Fibroblast of lung (primary cell): ENCODE measurements at regions not wholly inside any gene's neighbourhood (a gene's known extent, or its start where the extent isn't known, plus 50 kb on each side); places are given as distances from the start of the nearest gene placed in this dataset.

ENCODE experiments used
- DNase-seq, 2 donors: peaks; one replicate each; pipeline versions ENCODE4 v3.0.0 to v3.0.0-alpha.2; 2010; ENCODE audit warnings: low read depth in 2 of 2
- H2AFZ ChIP-seq: 2 replicates; pipeline ENCODE4 v1.5.1; 2012; ENCODE audit warnings: low read length, control low read depth, inconsistent platforms
- H3K27ac ChIP-seq: 2 replicates; pipeline ENCODE4 v1.5.1; 2011; ENCODE audit warnings: low read length, control low read depth; ENCODE audit not compliant: insufficient read depth
- H3K27me3 ChIP-seq: 2 replicates; pipeline ENCODE4 v1.5.1; 2011; ENCODE audit warnings: mild to moderate bottlenecking, low read length; ENCODE audit not compliant: control insufficient read depth, insufficient read depth
- H3K36me3 ChIP-seq: 2 replicates; pipeline ENCODE4 v1.5.1; 2011; ENCODE audit warnings: low read length; ENCODE audit not compliant: control insufficient read depth, insufficient read depth
- H3K4me1 ChIP-seq: 2 replicates; pipeline ENCODE4 v1.5.1; 2011; ENCODE audit warnings: low read length; ENCODE audit not compliant: control insufficient read depth, insufficient read depth; ENCODE audit errors: extremely low read depth
- H3K4me2 ChIP-seq: 2 replicates; pipeline ENCODE4 v1.5.1; 2011; ENCODE audit warnings: low read length, control low read depth; ENCODE audit not compliant: insufficient read depth; ENCODE audit errors: extremely low read depth
- H3K4me3 ChIP-seq, 4 experiments: fragments of 200-600 bp in 1 of 4; sonication (generic) in 1 of 4; replicated peaks in 1 of 4; 2 replicates each; pipeline ENCODE4 v1.5.1; 2011 to 2016; ENCODE audit warnings: low read length in 4 of 4, low read depth in 3 of 4, mild to moderate bottlenecking in 3 of 4, control low read depth in 2 of 4, inconsistent platforms in 1 of 4, mixed read lengths in 1 of 4; ENCODE audit not compliant: insufficient read depth in 1 of 4; ENCODE audit errors: control extremely low read depth in 1 of 4
- H3K79me2 ChIP-seq: 2 replicates; pipeline ENCODE4 v1.5.1; 2012; ENCODE audit warnings: mild to moderate bottlenecking, low read length, inconsistent platforms; ENCODE audit not compliant: control insufficient read depth, insufficient read depth
- H3K9ac ChIP-seq: 2 replicates; pipeline ENCODE4 v1.5.1; 2011; ENCODE audit warnings: mild to moderate bottlenecking, low read length, control low read depth; ENCODE audit not compliant: insufficient read depth
- H3K9me3 ChIP-seq: 2 replicates; pipeline ENCODE4 v1.5.1; 2012; ENCODE audit warnings: low read depth, low read length; ENCODE audit not compliant: control insufficient read depth, insufficient read depth
- H4K20me1 ChIP-seq: 2 replicates; pipeline ENCODE4 v1.5.1; 2011; ENCODE audit warnings: low read length; ENCODE audit not compliant: control insufficient read depth, insufficient read depth; ENCODE audit errors: extremely low read depth
- EZH2 ChIP-seq: IDR thresholded peaks from 2 replicates; pipeline ENCODE4 v1.5.1; 2012; ENCODE audit warnings: low read length, control low read depth, mild to moderate bottlenecking; ENCODE audit errors: missing control alignments
- TF ChIP-seq, protein P1 (sequence below), 2 donors: IDR thresholded peaks in 1 of 2; conservative IDR thresholded peaks in 1 of 2; 1 replicate in 1 of 2; 2 replicates in 1 of 2; pipeline ENCODE4 v1.5.1; 2011 to 2012; ENCODE audit warnings: low read length in 2 of 2, control low read depth in 1 of 2, inconsistent platforms in 1 of 2, low read depth in 1 of 2, mild to moderate bottlenecking in 1 of 2

DNA sequence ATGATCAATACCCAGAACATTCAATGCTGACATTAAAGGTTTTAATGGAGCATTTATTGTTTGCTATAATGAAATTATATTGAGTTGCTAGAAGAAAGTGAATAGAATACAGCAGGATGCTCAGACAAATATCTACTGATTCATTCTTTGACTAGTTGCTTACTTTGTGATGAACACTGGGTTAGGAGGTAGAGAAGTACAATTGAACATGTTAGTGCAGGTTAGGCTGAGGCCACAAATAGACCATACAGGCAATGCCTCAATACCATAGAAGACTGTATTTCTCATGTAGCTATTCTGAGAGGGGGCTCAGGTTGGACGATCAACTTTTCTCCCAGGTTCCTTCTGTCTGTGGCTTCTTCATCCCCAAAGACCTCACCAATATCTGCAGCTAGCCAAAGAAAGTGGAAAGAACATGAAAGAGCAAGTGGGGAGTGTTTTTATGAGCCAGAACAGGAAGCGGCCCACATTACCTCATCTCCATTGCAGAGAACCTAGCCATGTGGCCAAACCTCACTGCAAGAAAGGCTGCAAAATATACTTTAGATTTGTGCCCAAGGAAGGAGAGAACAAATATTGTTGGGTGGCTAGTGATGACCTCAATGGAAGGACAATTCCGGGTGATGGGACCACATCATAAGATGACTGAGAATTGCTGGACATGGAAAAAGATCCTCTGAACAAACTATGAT is 180.3 kb upstream of the GATB start:
- TF ChIP-seq EZH2: no peak
- TF ChIP-seq, protein P1, sequence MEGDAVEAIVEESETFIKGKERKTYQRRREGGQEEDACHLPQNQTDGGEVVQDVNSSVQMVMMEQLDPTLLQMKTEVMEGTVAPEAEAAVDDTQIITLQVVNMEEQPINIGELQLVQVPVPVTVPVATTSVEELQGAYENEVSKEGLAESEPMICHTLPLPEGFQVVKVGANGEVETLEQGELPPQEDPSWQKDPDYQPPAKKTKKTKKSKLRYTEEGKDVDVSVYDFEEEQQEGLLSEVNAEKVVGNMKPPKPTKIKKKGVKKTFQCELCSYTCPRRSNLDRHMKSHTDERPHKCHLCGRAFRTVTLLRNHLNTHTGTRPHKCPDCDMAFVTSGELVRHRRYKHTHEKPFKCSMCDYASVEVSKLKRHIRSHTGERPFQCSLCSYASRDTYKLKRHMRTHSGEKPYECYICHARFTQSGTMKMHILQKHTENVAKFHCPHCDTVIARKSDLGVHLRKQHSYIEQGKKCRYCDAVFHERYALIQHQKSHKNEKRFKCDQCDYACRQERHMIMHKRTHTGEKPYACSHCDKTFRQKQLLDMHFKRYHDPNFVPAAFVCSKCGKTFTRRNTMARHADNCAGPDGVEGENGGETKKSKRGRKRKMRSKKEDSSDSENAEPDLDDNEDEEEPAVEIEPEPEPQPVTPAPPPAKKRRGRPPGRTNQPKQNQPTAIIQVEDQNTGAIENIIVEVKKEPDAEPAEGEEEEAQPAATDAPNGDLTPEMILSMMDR (conservative IDR thresholded peaks at IDR 0.05 in 1 of 2, IDR thresholded peaks at IDR 0.05 in 1 of 2; ENCODE audit: low read depth in 1 of 2, low read length in 2 of 2): no peak
- Histone ChIP-seq H3K79me2 (no peaks in the 10 kb centered on the region), H3K4me1 (no peaks in the 10 kb centered on the region), H3K9ac (no peak overlapping the region), H3K27me3 (no peaks in the 10 kb centered on the region), H3K4me3 (no peak overlapping the region), H2AFZ (no peak overlapping the region), H4K20me1 (no peaks in the 10 kb centered on the region), H3K36me3 (no peaks in the 10 kb centered on the region), H3K9me3 (no peaks in the 10 kb centered on the region), H3K27ac (no peak overlapping the region), H3K4me2 (no peak overlapping the region)
- no peak for DNase-seq

DNA sequence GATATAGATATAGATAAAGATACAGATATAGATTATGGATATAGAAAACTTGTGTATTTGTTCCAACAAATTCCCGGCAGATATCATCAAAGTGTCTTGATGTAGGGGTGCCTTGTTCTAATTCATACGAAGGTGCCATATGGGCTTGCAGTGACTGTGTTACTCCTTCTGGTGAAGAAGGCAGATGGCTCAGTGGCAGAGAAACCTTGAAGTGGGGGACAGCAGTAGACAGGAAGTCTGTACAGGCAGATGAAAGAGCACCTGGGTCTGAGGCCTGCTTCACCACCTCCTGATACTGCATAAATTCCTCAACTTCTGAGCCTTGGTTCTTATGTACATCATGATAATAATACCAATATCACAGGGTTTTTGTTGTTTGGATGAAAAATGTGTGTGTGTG is 179.5 kb upstream of the GATB start:
- no peaks in the 10 kb centered on the region for H3K4me1 ChIP-seq
- H3K79me2 ChIP-seq: no peaks in the 10 kb centered on the region
- no peak overlapping the region for H3K9ac ChIP-seq
- no peaks in the 10 kb centered on the region for H4K20me1 ChIP-seq
- no peak for DNase-seq
- H3K4me3 ChIP-seq: no peak overlapping the region
- H3K9me3 ChIP-seq: no peaks in the 10 kb centered on the region
- no peak overlapping the region for H2AFZ ChIP-seq
- no peak for TF ChIP-seq EZH2
- TF ChIP-seq, protein P1 (conservative IDR thresholded peaks at IDR 0.05 in 1 of 2, IDR thresholded peaks at IDR 0.05 in 1 of 2; ENCODE audit: low read depth in 1 of 2, low read length in 2 of 2): no peak
- no peaks in the 10 kb centered on the region for H3K27me3 ChIP-seq
- no peak overlapping the region for H3K27ac ChIP-seq
- H3K4me2 ChIP-seq: no peak overlapping the region
- H3K36me3 ChIP-seq: no peaks in the 10 kb centered on the region

DNA sequence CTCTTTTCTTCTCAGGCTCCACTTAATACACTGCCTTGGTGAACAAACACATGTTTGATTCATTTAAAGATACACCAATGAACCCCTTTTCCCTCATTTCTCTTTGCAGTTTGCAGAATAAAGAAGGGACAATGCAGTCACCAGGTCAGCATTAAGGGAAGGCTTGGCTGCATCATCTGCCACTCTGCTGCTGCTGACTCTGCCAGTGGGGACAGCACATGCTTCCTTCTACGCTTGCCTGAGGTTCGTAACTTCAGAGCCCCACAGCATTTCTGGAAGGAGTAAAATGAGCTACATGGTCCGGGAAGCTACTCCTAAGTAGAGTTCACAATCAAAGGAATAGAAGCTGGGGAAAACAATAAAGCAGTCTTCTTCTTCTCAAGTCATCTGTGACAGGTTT is 178.9 kb upstream of the GATB start:
- no peak overlapping the region for H2AFZ ChIP-seq
- H3K27me3 ChIP-seq: no peaks in the 10 kb centered on the region
- H3K4me1 ChIP-seq: no peaks in the 10 kb centered on the region
- no peak overlapping the region for H3K4me3 ChIP-seq
- DNase-seq: no peak
- H3K9me3 ChIP-seq: no peaks in the 10 kb centered on the region
- H3K36me3 ChIP-seq: no peaks in the 10 kb centered on the region
- no peaks in the 10 kb centered on the region for H4K20me1 ChIP-seq
- TF ChIP-seq, protein P1 (conservative IDR thresholded peaks at IDR 0.05 in 1 of 2, IDR thresholded peaks at IDR 0.05 in 1 of 2; ENCODE audit: low read depth in 1 of 2, low read length in 2 of 2): no peak
- no peak for TF ChIP-seq EZH2
- H3K9ac ChIP-seq: no peak overlapping the region
- no peak overlapping the region for H3K27ac ChIP-seq
- no peak overlapping the region for H3K4me2 ChIP-seq
- no peaks in the 10 kb centered on the region for H3K79me2 ChIP-seq
